H1 (cell line): ENCODE measurements at regions not wholly inside any gene's neighbourhood (a gene's known extent, or its start where the extent isn't known, plus 50 kb on each side); places are given as distances from the start of the nearest gene placed in this dataset.

ENCODE experiments used
- CTCF ChIA-PET: fragments of 300-600 bp; sonication (Branson Sonifier 250); formaldehyde crosslinking; loops from one replicate; lab custom pipeline; 2021; ENCODE audit not compliant: partially characterized antibody; lab: Charles Lee
- POLR2A ChIA-PET: fragments of 300-600 bp; sonication (Branson Sonifier 250); formaldehyde crosslinking; loops from one replicate; lab custom pipeline; 2021; ENCODE audit warnings: inconsistent platforms; ENCODE audit not compliant: partially characterized antibody; lab: Charles Lee
- DNase-seq, 2 experiments: peaks; one replicate each; pipeline versions ENCODE4 v3.0.0 to v3.0.0-alpha.2; 2010 to 2022; ENCODE audit warnings: low spot score in 2 of 2, low read depth in 1 of 2, mixed read lengths in 1 of 2
- FAIRE-seq: peaks from 2 replicates; lab custom pipeline; 2011; peaks lifted over from hg19 to GRCh38; lab: Jason Lieb, UNC
- H2AFZ ChIP-seq: 2 replicates; pipeline ENCODE4 v1.8.1; 2012; ENCODE audit warnings: low read length, inconsistent platforms
- H2AK5ac ChIP-seq: 2 replicates; pipeline ENCODE4 v1.6.1; 2013; ENCODE audit warnings: low read depth, low read length
- H2BK120ac ChIP-seq: replicated peaks from 2 replicates; pipeline ENCODE3; 2013; ENCODE audit warnings: low read depth, low read length, inconsistent platforms
- H2BK12ac ChIP-seq: 2 replicates; pipeline ENCODE4 v1.6.1; 2013; ENCODE audit warnings: low read depth, low read length
- H2BK15ac ChIP-seq: 2 replicates; pipeline ENCODE4 v1.6.1; 2013; ENCODE audit warnings: low read length
- H2BK20ac ChIP-seq: 2 replicates; pipeline ENCODE4 v1.6.1; 2013; ENCODE audit warnings: low read length
- H2BK5ac ChIP-seq: 2 replicates; pipeline ENCODE4 v1.6.1; 2013; ENCODE audit warnings: low read depth, low read length
- H3K14ac ChIP-seq: 2 replicates; pipeline ENCODE4 v1.6.1; 2013; ENCODE audit warnings: inconsistent platforms; ENCODE audit not compliant: insufficient read length
- H3K18ac ChIP-seq: 2 replicates; pipeline ENCODE4 v1.6.1; 2013; ENCODE audit warnings: low read length; ENCODE audit errors: extremely low read depth
- H3K23ac ChIP-seq: 2 replicates; pipeline ENCODE4 v1.6.1; 2013; ENCODE audit warnings: inconsistent platforms; ENCODE audit not compliant: insufficient read length
- H3K23me2 ChIP-seq: 2 replicates; pipeline ENCODE4 v1.6.1; 2013; ENCODE audit warnings: low read depth, low read length
- H3K27ac ChIP-seq: 2 replicates; pipeline ENCODE4 v1.6.1; 2011; ENCODE audit warnings: low read depth, low read length, inconsistent platforms
- H3K27me3 ChIP-seq, 4 experiments: replicated peaks in 1 of 4; 1 replicate in 1 of 4; 2 replicates in 3 of 4; pipeline versions ENCODE4 v1.6.1 to v1.8.1; 2011 to 2013; ENCODE audit warnings: low read length in 3 of 4, mild to moderate bottlenecking in 3 of 4, inconsistent platforms in 2 of 4, mixed read lengths in 2 of 4, moderate library complexity in 1 of 4; ENCODE audit not compliant: control insufficient read depth in 3 of 4, insufficient read depth in 3 of 4; ENCODE audit errors: extremely low read depth in 1 of 4
- H3K36me3 ChIP-seq, 4 experiments: 2 replicates each; pipeline versions ENCODE4 v1.6.1 to v1.8.1; 2011 to 2013; ENCODE audit warnings: mild to moderate bottlenecking in 4 of 4, low read length in 3 of 4, moderate library complexity in 2 of 4, control low read depth in 1 of 4, inconsistent platforms in 1 of 4; ENCODE audit not compliant: insufficient read depth in 4 of 4, control insufficient read depth in 2 of 4
- H3K4ac ChIP-seq: replicated peaks from 2 replicates; pipeline ENCODE3; 2013; ENCODE audit warnings: low read length, low read depth, mixed read lengths, inconsistent platforms; ENCODE audit not compliant: insufficient read length
- H3K4me1 ChIP-seq, 4 experiments: replicated peaks in 1 of 4; 1 replicate in 1 of 4; 2 replicates in 3 of 4; pipeline versions ENCODE4 v1.6.1 to v1.8.1; 2011 to 2013; ENCODE audit warnings: low read length in 3 of 4, inconsistent platforms in 2 of 4, mixed read lengths in 1 of 4; ENCODE audit not compliant: insufficient read depth in 4 of 4, control insufficient read depth in 3 of 4
- H3K4me2 ChIP-seq, 2 experiments: 2 replicates each; pipeline versions ENCODE4 v1.6.1 to v1.8.1; 2011 to 2013; ENCODE audit warnings: low read depth in 2 of 2, low read length in 2 of 2, control low read depth in 1 of 2, inconsistent platforms in 1 of 2, mild to moderate bottlenecking in 1 of 2; ENCODE audit not compliant: insufficient read depth in 1 of 2
- H3K4me3 ChIP-seq, 4 experiments: fragments of 200-600, 300-600 bp in 1 of 4; sonication (generic), shearing (Covaris generic), sonication (Bioruptor Twin) in 1 of 4; 2 replicates each; pipeline versions ENCODE4 v1.5.1 to v1.8.1; 2011 to 2016; ENCODE audit warnings: low read length in 4 of 4, low read depth in 3 of 4, control low read depth in 2 of 4, inconsistent platforms in 2 of 4, mild to moderate bottlenecking in 2 of 4, mixed read lengths in 1 of 4, moderate library complexity in 1 of 4; ENCODE audit not compliant: insufficient read depth in 2 of 4; ENCODE audit errors: extremely low read depth in 1 of 4
- H3K56ac ChIP-seq: replicated peaks from 2 replicates; pipeline ENCODE3; 2013; ENCODE audit warnings: low read depth, mild to moderate bottlenecking, mixed read lengths, low read length, inconsistent platforms; ENCODE audit not compliant: insufficient read length
- H3K79me1 ChIP-seq: 2 replicates; pipeline ENCODE4 v1.6.1; 2013; ENCODE audit warnings: low read depth, low read length, control low read depth
- H3K79me2 ChIP-seq, 2 experiments: 2 replicates each; pipeline versions ENCODE4 v1.6.1 to v1.8.1; 2012 to 2013; ENCODE audit warnings: low read length in 2 of 2, mild to moderate bottlenecking in 2 of 2, inconsistent platforms in 1 of 2; ENCODE audit not compliant: insufficient read depth in 2 of 2, control insufficient read depth in 1 of 2
- H3K9ac ChIP-seq, 4 experiments: replicated peaks in 1 of 4; 1 replicate in 1 of 4; 2 replicates in 3 of 4; pipeline versions ENCODE4 v1.6.1 to v1.8.1; 2011 to 2013; ENCODE audit warnings: low read depth in 3 of 4, low read length in 3 of 4, control low read depth in 2 of 4, mild to moderate bottlenecking in 2 of 4, moderate library complexity in 2 of 4, inconsistent platforms in 1 of 4; ENCODE audit errors: extremely low read depth in 1 of 4
- H3K9me3 ChIP-seq, 2 experiments: 2 replicates each; pipeline versions ENCODE4 v1.6.1 to v1.8.1; 2012 to 2013; ENCODE audit warnings: mild to moderate bottlenecking in 2 of 2, moderate library complexity in 2 of 2, control low read depth in 1 of 2, inconsistent platforms in 1 of 2, low read depth in 1 of 2, low read length in 1 of 2, mixed read lengths in 1 of 2; ENCODE audit not compliant: insufficient read depth in 2 of 2
- H4K20me1 ChIP-seq, 2 experiments: replicated peaks in 1 of 2; 2 replicates each; pipeline versions ENCODE3 to v1.8.1; 2011 to 2013; ENCODE audit warnings: inconsistent platforms in 2 of 2, low read length in 2 of 2, mild to moderate bottlenecking in 1 of 2; ENCODE audit not compliant: insufficient read depth in 2 of 2, control insufficient read depth in 1 of 2
- H4K5ac ChIP-seq: 2 replicates; pipeline ENCODE4 v1.6.1; 2013; ENCODE audit warnings: low read length, low read depth, mixed read lengths, inconsistent platforms; ENCODE audit not compliant: insufficient read length
- H4K8ac ChIP-seq: 2 replicates; pipeline ENCODE4 v1.8.0; 2013; ENCODE audit warnings: mild to moderate bottlenecking, moderate library complexity, low read length, inconsistent platforms; ENCODE audit not compliant: insufficient read depth; ENCODE audit errors: extremely low read depth
- H4K91ac ChIP-seq: replicated peaks from 2 replicates; pipeline ENCODE3; 2013; ENCODE audit warnings: low read length, mixed read lengths, inconsistent platforms; ENCODE audit not compliant: insufficient read length
- ATF2 ChIP-seq: IDR thresholded peaks from 2 replicates; pipeline ENCODE4 v1.6.1; 2012; ENCODE audit warnings: low read length, inconsistent platforms
- CBX5 ChIP-seq: fragments of 300-800, 300-1000 bp; sonication (generic); IDR thresholded peaks from 2 replicates; pipeline ENCODE4 v1.7.1; 2016; ENCODE audit warnings: antibody characterized with exemption, low read length, low read depth
- CHD2 ChIP-seq: IDR thresholded peaks from 2 replicates; pipeline ENCODE4 v1.6.1; 2012; ENCODE audit warnings: low read length, improper control_type of control experiment
- CREB1 ChIP-seq: IDR thresholded peaks from 2 replicates; pipeline ENCODE4 v1.6.1; 2012; ENCODE audit warnings: inconsistent platforms
- EZH2 ChIP-seq: fragments of 200-600 bp; sonication (generic); IDR thresholded peaks from 2 replicates; pipeline ENCODE4 v1.7.1; 2012; ENCODE audit warnings: low read depth, mild to moderate bottlenecking, moderate library complexity, low read length, inconsistent platforms; ENCODE audit not compliant: severe bottlenecking
- GTF2F1 ChIP-seq: IDR thresholded peaks from 2 replicates; pipeline ENCODE4 v1.6.1; 2012; ENCODE audit warnings: low read depth, low read length, improper control_type of control experiment, borderline replicate concordance
- HDAC6 ChIP-seq: IDR thresholded peaks from one replicate; pipeline ENCODE4 v1.7.1; 2012; ENCODE audit warnings: low read depth, mild to moderate bottlenecking, inconsistent platforms, low read length, moderate library complexity
- KDM1A ChIP-seq: fragments of 200-600, 300-600 bp; sonication (generic); IDR thresholded peaks from 2 replicates; pipeline ENCODE4 v1.7.1; 2016; ENCODE audit warnings: mild to moderate bottlenecking, low read length, borderline replicate concordance
- KDM5A ChIP-seq: fragments of 200-600 bp; IDR thresholded peaks from 2 replicates; pipeline ENCODE4 v1.7.1; 2012; ENCODE audit warnings: mild to moderate bottlenecking, low read length, inconsistent platforms, mixed read lengths
- MAFK ChIP-seq: IDR thresholded peaks from 2 replicates; pipeline ENCODE4 v1.6.1; 2012; ENCODE audit warnings: low read depth, mild to moderate bottlenecking, improper control_type of control experiment, low read length
- POLR2AphosphoS5 ChIP-seq: IDR thresholded peaks from 2 replicates; pipeline ENCODE4 v1.6.1; 2011; ENCODE audit warnings: low read depth, low read length
- POU5F1 ChIP-seq: IDR thresholded peaks from 2 replicates; pipeline ENCODE4 v1.6.1; 2011; ENCODE audit warnings: low read depth, mild to moderate bottlenecking, low read length, moderate library complexity
- TAF7 ChIP-seq: optimal IDR thresholded peaks from 2 replicates; pipeline ENCODE3; 2011; ENCODE audit warnings: low read depth, mild to moderate bottlenecking, inconsistent platforms, low read length, moderate library complexity, borderline replicate concordance
- TBP ChIP-seq: IDR thresholded peaks from 2 replicates; pipeline ENCODE4 v1.6.1; 2011; ENCODE audit warnings: low read depth, low read length, improper control_type of control experiment
- ZNF274 ChIP-seq: IDR thresholded peaks from 2 replicates; pipeline ENCODE4 v1.7.0; 2012; ENCODE audit warnings: low read length, borderline replicate concordance; ENCODE audit errors: extremely low read depth
- WGBS, 2 experiments: shearing (Covaris generic) in 1 of 2; methylation state at CpG; one replicate each; pipeline versions ENCODE4 v1.1.6 to v1.1.7; 2013 to 2015; ENCODE audit warnings: low lambda C conversion rate in 2 of 2, mixed read lengths in 2 of 2, inconsistent platforms in 1 of 2, low coverage in 1 of 2, missing lambda C conversion rate in 1 of 2; ENCODE audit not compliant: insufficient replicate concordance in 2 of 2, insufficient coverage in 1 of 2, insufficient read length in 1 of 2; ENCODE audit errors: extremely low coverage in 1 of 2, missing lambda C conversion rate in 1 of 2; 5-methylcytosine and 5-hydroxymethylcytosine counted together

DNA sequence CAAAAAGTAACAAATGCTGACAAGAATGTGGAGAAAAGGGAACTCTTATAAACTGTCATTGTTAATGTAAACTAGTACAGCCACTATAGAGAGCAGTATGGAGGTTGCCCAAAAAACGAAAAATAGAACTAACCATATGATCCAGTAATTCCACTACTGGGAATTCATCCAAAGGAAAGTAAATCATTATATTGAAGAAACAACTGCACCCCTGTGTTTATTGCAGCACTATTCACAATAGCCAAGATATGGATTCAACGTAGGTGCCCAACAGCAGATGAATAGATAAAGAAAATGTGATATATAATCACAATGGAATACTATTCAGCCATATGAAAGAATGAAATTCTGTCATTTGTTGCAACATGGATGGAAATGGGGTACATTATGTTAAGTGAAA is 188.0 kb upstream of the E2F7 start:
- ChIA-PET POLR2A (no interaction called here), CTCF (no interaction called here)
- Histone ChIP-seq H3K23me2 (no peaks in the 10 kb centered on the region), H3K4me2 (no peak overlapping the region), H4K5ac (no peak overlapping the region), H3K9me3 (no peaks in the 10 kb centered on the region), H3K14ac (no peak overlapping the region), H3K4me1 (no peaks in the 10 kb centered on the region), H3K4ac (no peak overlapping the region), H4K8ac (no peak overlapping the region), H2AK5ac (no peak overlapping the region), H3K4me3 (no peak overlapping the region), H2BK12ac (no peak overlapping the region), H3K79me1 (no peaks in the 10 kb centered on the region), H2AFZ (no peak overlapping the region), H3K18ac (no peak overlapping the region), H3K79me2 (no peaks in the 10 kb centered on the region), H3K27me3 (no peaks in the 10 kb centered on the region), H4K91ac (no peak overlapping the region), H3K23ac (no peak overlapping the region), H3K56ac (no peak overlapping the region), H3K9ac (no peak overlapping the region), H4K20me1 (no peaks in the 10 kb centered on the region), H2BK5ac (no peak overlapping the region), H3K27ac (no peak overlapping the region), H2BK15ac (no peak overlapping the region), H2BK120ac (no peak overlapping the region), H2BK20ac (no peak overlapping the region), H3K36me3 (no peaks in the 10 kb centered on the region)
- WGBS, 2 experiments: 78% methylated on average over 2 of the region's 2 CpGs; no CpG with 5 or more reads in 1 of the 2 experiments
- no peak for FAIRE-seq
- no peak for DNase-seq
- TF ChIP-seq TBP (no peak), ATF2 (no peak), EZH2 (no peak), CREB1 (no peak), GTF2F1 (no peak), CHD2 (no peak), CBX5 (no peak), MAFK (no peak), KDM5A (no peak), POLR2AphosphoS5 (no peak), KDM1A (no peak), POU5F1 (no peak), TAF7 (no peak), HDAC6 (no peak), ZNF274 (no peak)
